HEK293 (cell line): ENCODE measurements at regions not wholly inside any gene's neighbourhood (a gene's known extent, or its start where the extent isn't known, plus 50 kb on each side); places are given as distances from the start of the nearest gene placed in this dataset.
"Not testable (repeated sequence)": the region's sequence is repeated elsewhere in the genome, so short reads cannot be mapped to it uniquely, and the experiment has no call there.

ENCODE experiments used
- ZBTB20 ChIP-seq: fragments of 450-650 bp; formaldehyde crosslinking; IDR thresholded peaks from 2 replicates; pipeline ENCODE4 v1.5.1; 2016; ENCODE audit warnings: missing biosample characterization, missing genetic modification characterization
- ZNF416 ChIP-seq: fragments of 450-650 bp; formaldehyde crosslinking; IDR thresholded peaks from 2 replicates; pipeline ENCODE4 v1.5.1; 2016; ENCODE audit warnings: missing biosample characterization, missing genetic modification characterization
- TF ChIP-seq, protein P1 (sequence below): fragments of 450-650 bp; formaldehyde crosslinking; IDR thresholded peaks from 2 replicates; pipeline ENCODE4 v1.5.1; 2016; ENCODE audit warnings: missing biosample characterization, missing genetic modification characterization

DNA sequence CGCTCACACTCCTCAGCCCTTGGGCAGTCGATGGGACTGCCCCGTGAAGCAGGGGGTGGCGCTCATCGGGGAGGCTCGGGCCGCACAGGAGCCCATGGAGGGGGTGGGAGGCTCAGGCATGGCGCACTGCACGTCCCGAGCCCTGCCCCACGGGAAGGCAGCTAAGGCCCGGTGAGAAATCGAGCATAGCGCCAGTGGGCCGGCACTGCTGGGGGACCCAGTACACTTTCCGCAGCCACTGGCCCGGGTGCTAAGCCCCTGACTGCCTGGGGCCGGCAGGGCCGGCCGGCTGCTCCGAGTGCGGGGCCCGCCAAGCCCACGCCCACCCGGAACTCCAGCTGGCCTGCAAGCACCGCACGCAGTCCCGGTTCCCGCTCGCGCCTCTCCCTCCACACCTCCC lies 78.2 kb upstream of the RPRML start:
- not testable (repeated sequence) for TF ChIP-seq ZNF416, ZBTB20
- TF ChIP-seq, protein P1, sequence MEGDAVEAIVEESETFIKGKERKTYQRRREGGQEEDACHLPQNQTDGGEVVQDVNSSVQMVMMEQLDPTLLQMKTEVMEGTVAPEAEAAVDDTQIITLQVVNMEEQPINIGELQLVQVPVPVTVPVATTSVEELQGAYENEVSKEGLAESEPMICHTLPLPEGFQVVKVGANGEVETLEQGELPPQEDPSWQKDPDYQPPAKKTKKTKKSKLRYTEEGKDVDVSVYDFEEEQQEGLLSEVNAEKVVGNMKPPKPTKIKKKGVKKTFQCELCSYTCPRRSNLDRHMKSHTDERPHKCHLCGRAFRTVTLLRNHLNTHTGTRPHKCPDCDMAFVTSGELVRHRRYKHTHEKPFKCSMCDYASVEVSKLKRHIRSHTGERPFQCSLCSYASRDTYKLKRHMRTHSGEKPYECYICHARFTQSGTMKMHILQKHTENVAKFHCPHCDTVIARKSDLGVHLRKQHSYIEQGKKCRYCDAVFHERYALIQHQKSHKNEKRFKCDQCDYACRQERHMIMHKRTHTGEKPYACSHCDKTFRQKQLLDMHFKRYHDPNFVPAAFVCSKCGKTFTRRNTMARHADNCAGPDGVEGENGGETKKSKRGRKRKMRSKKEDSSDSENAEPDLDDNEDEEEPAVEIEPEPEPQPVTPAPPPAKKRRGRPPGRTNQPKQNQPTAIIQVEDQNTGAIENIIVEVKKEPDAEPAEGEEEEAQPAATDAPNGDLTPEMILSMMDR (tag by site-specific recombination): not testable (repeated sequence)
